ENCODE measurements at regions not wholly inside any gene's neighbourhood (a gene's known extent, or its start where the extent isn't known, plus 50 kb on each side); places are given as distances from the start of the nearest gene placed in this dataset.

- Histone ChIP-seq H3K27me3 (ENCODE audit: control insufficient read depth, insufficient read depth, low read length) (no peaks in the 10 kb centered on the region), H3K4me3 (ENCODE audit: low read length in 3 of 3) (no peak overlapping the region), H3K9me3 (ENCODE audit: control insufficient read depth in 2 of 3, insufficient read depth in 1 of 3, low read length in 3 of 3) (no peaks in the 10 kb centered on the region), H3K36me3 (ENCODE audit: control insufficient read depth in 2 of 3, insufficient read depth in 3 of 3, low read length in 3 of 3) (no peaks in the 10 kb centered on the region), H3K9ac (ENCODE audit: low read length in 3 of 3) (no peak overlapping the region), H3K27ac (ENCODE audit: low read depth in 2 of 2, low read length in 2 of 2) (no peak overlapping the region), H3K4me1 (ENCODE audit: control insufficient read depth in 2 of 3, insufficient read depth in 2 of 3, low read depth in 1 of 3, low read length in 3 of 3) (no peaks in the 10 kb centered on the region)
- intact Hi-C loops (cut with DNase I), result no loop called here
- DNase-seq (no peak), FAIRE-seq (no peak)
- TF ChIP-seq, protein P1, sequence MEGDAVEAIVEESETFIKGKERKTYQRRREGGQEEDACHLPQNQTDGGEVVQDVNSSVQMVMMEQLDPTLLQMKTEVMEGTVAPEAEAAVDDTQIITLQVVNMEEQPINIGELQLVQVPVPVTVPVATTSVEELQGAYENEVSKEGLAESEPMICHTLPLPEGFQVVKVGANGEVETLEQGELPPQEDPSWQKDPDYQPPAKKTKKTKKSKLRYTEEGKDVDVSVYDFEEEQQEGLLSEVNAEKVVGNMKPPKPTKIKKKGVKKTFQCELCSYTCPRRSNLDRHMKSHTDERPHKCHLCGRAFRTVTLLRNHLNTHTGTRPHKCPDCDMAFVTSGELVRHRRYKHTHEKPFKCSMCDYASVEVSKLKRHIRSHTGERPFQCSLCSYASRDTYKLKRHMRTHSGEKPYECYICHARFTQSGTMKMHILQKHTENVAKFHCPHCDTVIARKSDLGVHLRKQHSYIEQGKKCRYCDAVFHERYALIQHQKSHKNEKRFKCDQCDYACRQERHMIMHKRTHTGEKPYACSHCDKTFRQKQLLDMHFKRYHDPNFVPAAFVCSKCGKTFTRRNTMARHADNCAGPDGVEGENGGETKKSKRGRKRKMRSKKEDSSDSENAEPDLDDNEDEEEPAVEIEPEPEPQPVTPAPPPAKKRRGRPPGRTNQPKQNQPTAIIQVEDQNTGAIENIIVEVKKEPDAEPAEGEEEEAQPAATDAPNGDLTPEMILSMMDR (IDR thresholded peaks at IDR 0.05; ENCODE audit: borderline replicate concordance, extremely low read depth, insufficient read depth), result no peak
Observed at GRCh38 chrX:4322916-4323315, 609.5 kb upstream of the PRKX start.

- Histone ChIP-seq H3K27ac (ENCODE audit: low read depth in 2 of 2, low read length in 2 of 2) (no peak overlapping the region), H3K9ac (ENCODE audit: low read length in 3 of 3) (no peak overlapping the region), H3K4me3 (ENCODE audit: low read length in 3 of 3) (no peak overlapping the region), H3K36me3 (ENCODE audit: control insufficient read depth in 2 of 3, insufficient read depth in 3 of 3, low read length in 3 of 3) (no peaks in the 10 kb centered on the region), H3K27me3 (ENCODE audit: control insufficient read depth, insufficient read depth, low read length) (no peaks in the 10 kb centered on the region), H3K9me3 (ENCODE audit: control insufficient read depth in 2 of 3, insufficient read depth in 1 of 3, low read length in 3 of 3) (no peaks in the 10 kb centered on the region), H3K4me1 (ENCODE audit: control insufficient read depth in 2 of 3, insufficient read depth in 2 of 3, low read depth in 1 of 3, low read length in 3 of 3) (no peaks in the 10 kb centered on the region)
- no peak for DNase-seq
- TF ChIP-seq, protein P1 (IDR thresholded peaks at IDR 0.05; ENCODE audit: borderline replicate concordance, extremely low read depth, insufficient read depth), result no peak
- no peak for FAIRE-seq
- intact Hi-C loops (cut with DNase I), result no loop called here
Observed at GRCh38 chrX:4320436-4320947, 607.0 kb upstream of the PRKX start.

GRCh38 chrX:4315891-4316290 lies 602.4 kb upstream of the PRKX start:
- no peak overlapping the region for H3K4me3 ChIP-seq (ENCODE audit: low read length in 3 of 3)
- H3K27ac ChIP-seq (ENCODE audit: low read depth in 2 of 2, low read length in 2 of 2), result no peak overlapping the region
- FAIRE-seq, result no peak
- intact Hi-C loops (cut with DNase I), result no loop called here
- no peaks in the 10 kb centered on the region for H3K36me3 ChIP-seq (ENCODE audit: control insufficient read depth in 2 of 3, insufficient read depth in 3 of 3, low read length in 3 of 3)
- TF ChIP-seq, protein P1 (IDR thresholded peaks at IDR 0.05; ENCODE audit: borderline replicate concordance, extremely low read depth, insufficient read depth), result no peak
- DNase-seq, result no peak
- H3K9me3 ChIP-seq (ENCODE audit: control insufficient read depth in 2 of 3, insufficient read depth in 1 of 3, low read length in 3 of 3), result no peaks in the 10 kb centered on the region
- H3K9ac ChIP-seq (ENCODE audit: low read length in 3 of 3), result no peak overlapping the region
- H3K27me3 ChIP-seq (ENCODE audit: control insufficient read depth, insufficient read depth, low read length), result no peaks in the 10 kb centered on the region
- H3K4me1 ChIP-seq (ENCODE audit: control insufficient read depth in 2 of 3, insufficient read depth in 2 of 3, low read depth in 1 of 3, low read length in 3 of 3), result no peaks in the 10 kb centered on the region

DNA sequence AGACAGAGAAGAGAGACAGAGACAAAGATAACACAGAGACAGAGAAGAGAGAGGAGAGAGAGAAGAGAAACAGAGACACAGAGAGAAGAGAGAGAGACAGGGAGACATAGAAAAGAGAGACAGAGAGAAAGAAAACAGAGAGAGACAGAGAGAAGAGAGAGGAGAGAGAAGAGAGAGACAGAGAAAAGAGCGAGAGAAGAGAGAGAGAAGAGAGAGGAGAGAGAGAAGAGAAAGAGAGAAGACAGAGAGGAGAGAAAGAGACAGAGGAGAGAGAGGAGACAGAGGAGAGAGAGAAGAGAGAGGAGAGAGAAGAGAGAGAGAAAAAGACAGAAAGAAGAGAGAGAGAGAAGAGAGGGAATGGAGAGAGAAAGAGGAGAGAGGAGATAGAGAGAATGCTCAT lies 601.1 kb upstream of the PRKX start:
- Histone ChIP-seq H3K27me3 (ENCODE audit: control insufficient read depth, insufficient read depth, low read length) (no peaks in the 10 kb centered on the region), H3K9ac (ENCODE audit: low read length in 3 of 3) (no peak overlapping the region), H3K4me3 (ENCODE audit: low read length in 3 of 3) (no peak overlapping the region), H3K9me3 (ENCODE audit: control insufficient read depth in 2 of 3, insufficient read depth in 1 of 3, low read length in 3 of 3) (no peaks in the 10 kb centered on the region), H3K4me1 (ENCODE audit: control insufficient read depth in 2 of 3, insufficient read depth in 2 of 3, low read depth in 1 of 3, low read length in 3 of 3) (no peaks in the 10 kb centered on the region), H3K27ac (ENCODE audit: low read depth in 2 of 2, low read length in 2 of 2) (no peak overlapping the region), H3K36me3 (ENCODE audit: control insufficient read depth in 2 of 3, insufficient read depth in 3 of 3, low read length in 3 of 3) (no peaks in the 10 kb centered on the region)
- TF ChIP-seq, protein P1 (IDR thresholded peaks at IDR 0.05; ENCODE audit: borderline replicate concordance, extremely low read depth, insufficient read depth), result no peak
- intact Hi-C loops (cut with DNase I), result no loop called here
- no peak for DNase-seq
- FAIRE-seq, result no peak
